ENCODE measurements at regions not wholly inside any gene's neighbourhood (a gene's known extent, or its start where the extent isn't known, plus 50 kb on each side); places are given as distances from the start of the nearest gene placed in this dataset.

GRCh38 chr5:175118700-175119309, 325.2 kb downstream of the DRD1 start:
- Histone ChIP-seq H3K4me1 (ENCODE audit: control insufficient read depth, insufficient read depth, low read length) (no peaks in the 10 kb centered on the region), H3K27ac (ENCODE audit: low read depth, low read length) (no peak overlapping the region), H3K9ac (ENCODE audit: extremely low read depth, low read length, poor library complexity, severe bottlenecking) (no peak overlapping the region), H3K9me3 (ENCODE audit: control insufficient read depth, low read length) (peaks cover 5% of the 10 kb centered on the region), H3K4me3 (ENCODE audit: low read length) (no peak overlapping the region), H3K36me3 (ENCODE audit: control insufficient read depth, insufficient read depth, low read length) (no peaks in the 10 kb centered on the region), H3K27me3 (ENCODE audit: control insufficient read depth, insufficient read depth, low read length, poor library complexity, severe bottlenecking) (no peaks in the 10 kb centered on the region)
- peak; percentile 52 for DNase-seq
- no peak overlapping the region for H3K4me3 Mint-ChIP-seq
- H3K9me3 Mint-ChIP-seq = peaks cover 6% of the 10 kb centered on the region
- no peak overlapping the region for H3K27ac Mint-ChIP-seq
- no peak for TF ChIP-seq CTCF (conservative IDR thresholded peaks at IDR 0.05)
- 53 to 63% methylated on average over 2 to 3 of the region's 3 CpGs for whole genome bisulfite sequencing, 2 experiments (ENCODE audit: insufficient coverage in 1 of 2, insufficient read length in 1 of 2)
- H3K27me3 Mint-ChIP-seq (ENCODE audit: insufficient read depth) = peaks cover 5% of the 10 kb centered on the region
- peaks cover 6% of the 10 kb centered on the region for H3K36me3 Mint-ChIP-seq (ENCODE audit: low read depth)
- H3K4me1 Mint-ChIP-seq = peaks cover 11% of the 10 kb centered on the region

- Histone ChIP-seq H3K9ac (ENCODE audit: extremely low read depth, low read length, poor library complexity, severe bottlenecking) (no peak overlapping the region), H3K4me1 (ENCODE audit: control insufficient read depth, insufficient read depth, low read length) (no peaks in the 10 kb centered on the region), H3K27ac (ENCODE audit: low read depth, low read length) (no peak overlapping the region), H3K36me3 (ENCODE audit: control insufficient read depth, insufficient read depth, low read length) (no peaks in the 10 kb centered on the region), H3K4me3 (ENCODE audit: low read length) (no peak overlapping the region), H3K9me3 (ENCODE audit: control insufficient read depth, low read length) (peaks cover 5% of the 10 kb centered on the region), H3K27me3 (ENCODE audit: control insufficient read depth, insufficient read depth, low read length, poor library complexity, severe bottlenecking) (no peaks in the 10 kb centered on the region)
- 91 to 93% methylated on average over 1 to 3 of the region's 3 CpGs for WGBS, 2 experiments (ENCODE audit: insufficient coverage in 1 of 2, insufficient read length in 1 of 2)
- Mint-ChIP-seq H3K9me3 (peaks cover 6% of the 10 kb centered on the region), H3K27me3 (ENCODE audit: insufficient read depth) (peaks cover 5% of the 10 kb centered on the region), H3K4me3 (no peak overlapping the region), H3K4me1 (peaks cover 11% of the 10 kb centered on the region), H3K36me3 (ENCODE audit: low read depth) (peaks cover 6% of the 10 kb centered on the region), H3K27ac (no peak overlapping the region)
- TF ChIP-seq CTCF (conservative IDR thresholded peaks at IDR 0.05) = no peak
- no peak for DNase-seq
These were observed 327.4 kb downstream of the DRD1 start for GRCh38 chr5:175116466-175117048.

- WGBS, 2 experiments (ENCODE audit: insufficient coverage in 1 of 2, insufficient read length in 1 of 2) = 87 to 92% methylated on average over 7 to 9 of the region's 9 CpGs
- no peak overlapping the region for H3K27ac ChIP-seq (ENCODE audit: low read depth, low read length)
- H3K4me1 ChIP-seq (ENCODE audit: control insufficient read depth, insufficient read depth, low read length) = no peaks in the 10 kb centered on the region
- H3K9ac ChIP-seq (ENCODE audit: extremely low read depth, low read length, poor library complexity, severe bottlenecking) = no peak overlapping the region
- no peaks in the 10 kb centered on the region for H3K36me3 ChIP-seq (ENCODE audit: control insufficient read depth, insufficient read depth, low read length)
- no peaks in the 10 kb centered on the region for H3K27me3 ChIP-seq (ENCODE audit: control insufficient read depth, insufficient read depth, low read length, poor library complexity, severe bottlenecking)
- no peak overlapping the region for H3K4me3 Mint-ChIP-seq
- no peak overlapping the region for H3K4me3 ChIP-seq (ENCODE audit: low read length)
- H3K27ac Mint-ChIP-seq = no peak overlapping the region
- no peak for DNase-seq
- H3K27me3 Mint-ChIP-seq (ENCODE audit: insufficient read depth) = peaks cover 5% of the 10 kb centered on the region
- H3K36me3 Mint-ChIP-seq (ENCODE audit: low read depth) = peaks cover 6% of the 10 kb centered on the region
- H3K9me3 Mint-ChIP-seq = peaks cover 7% of the 10 kb centered on the region
- peaks cover 11% of the 10 kb centered on the region for H3K4me1 Mint-ChIP-seq
- no peak for TF ChIP-seq CTCF (conservative IDR thresholded peaks at IDR 0.05)
- H3K9me3 ChIP-seq (ENCODE audit: control insufficient read depth, low read length) = peaks cover 5% of the 10 kb centered on the region
These were observed 328.2 kb downstream of the DRD1 start for GRCh38 chr5:175115831-175116230.

Measured in endodermal cell (in vitro differentiated cells).